ENCODE measurements at regions not wholly inside any gene's neighbourhood (a gene's known extent, or its start where the extent isn't known, plus 50 kb on each side); places are given as distances from the start of the nearest gene placed in this dataset.

- no peak for TF ChIP-seq POLR2A (IDR thresholded peaks at IDR 0.05)
- no peak for TF ChIP-seq CTCF (IDR thresholded peaks at IDR 0.05)
These were observed 1097.2 kb upstream of the GJE1 start for GRCh38 chr6:141035312-141036200.

All from Peyer's patch (tissue), 4 donors.